ENCODE measurements at regions not wholly inside any gene's neighbourhood (a gene's known extent, or its start where the extent isn't known, plus 50 kb on each side); places are given as distances from the start of the nearest gene placed in this dataset.

GRCh38 chr13:29926098-29926476, 75.7 kb upstream of the UBL3 start:
- TF ChIP-seq, protein P1, sequence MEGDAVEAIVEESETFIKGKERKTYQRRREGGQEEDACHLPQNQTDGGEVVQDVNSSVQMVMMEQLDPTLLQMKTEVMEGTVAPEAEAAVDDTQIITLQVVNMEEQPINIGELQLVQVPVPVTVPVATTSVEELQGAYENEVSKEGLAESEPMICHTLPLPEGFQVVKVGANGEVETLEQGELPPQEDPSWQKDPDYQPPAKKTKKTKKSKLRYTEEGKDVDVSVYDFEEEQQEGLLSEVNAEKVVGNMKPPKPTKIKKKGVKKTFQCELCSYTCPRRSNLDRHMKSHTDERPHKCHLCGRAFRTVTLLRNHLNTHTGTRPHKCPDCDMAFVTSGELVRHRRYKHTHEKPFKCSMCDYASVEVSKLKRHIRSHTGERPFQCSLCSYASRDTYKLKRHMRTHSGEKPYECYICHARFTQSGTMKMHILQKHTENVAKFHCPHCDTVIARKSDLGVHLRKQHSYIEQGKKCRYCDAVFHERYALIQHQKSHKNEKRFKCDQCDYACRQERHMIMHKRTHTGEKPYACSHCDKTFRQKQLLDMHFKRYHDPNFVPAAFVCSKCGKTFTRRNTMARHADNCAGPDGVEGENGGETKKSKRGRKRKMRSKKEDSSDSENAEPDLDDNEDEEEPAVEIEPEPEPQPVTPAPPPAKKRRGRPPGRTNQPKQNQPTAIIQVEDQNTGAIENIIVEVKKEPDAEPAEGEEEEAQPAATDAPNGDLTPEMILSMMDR (IDR thresholded peaks at IDR 0.05), result no peak
- TF ChIP-seq POLR2AphosphoS5 (IDR thresholded peaks at IDR 0.05; ENCODE audit: insufficient read depth in 1 of 2, low read depth in 1 of 2), result no peak
- TF ChIP-seq POLR2A (IDR thresholded peaks at IDR 0.05), result no peak
